HG03354 (cell line): ENCODE measurements at regions not wholly inside any gene's neighbourhood (a gene's known extent, or its start where the extent isn't known, plus 50 kb on each side); places are given as distances from the start of the nearest gene placed in this dataset.
A peak's percentile ranks its signal among the peaks of the same experiment; 100 is the strongest.
"Not testable (repeated sequence)": the region's sequence is repeated elsewhere in the genome, so short reads cannot be mapped to it uniquely, and the experiment has no call there.

ENCODE experiments used
- ATAC-seq: cut with Tn5 transposase; IDR thresholded peaks from one replicate; pipeline ENCODE4 v1.9.1; 2021; ENCODE audit warnings: mild to moderate bottlenecking; ENCODE audit not compliant: unreplicated experiment, poor library complexity, severe bottlenecking

DNA sequence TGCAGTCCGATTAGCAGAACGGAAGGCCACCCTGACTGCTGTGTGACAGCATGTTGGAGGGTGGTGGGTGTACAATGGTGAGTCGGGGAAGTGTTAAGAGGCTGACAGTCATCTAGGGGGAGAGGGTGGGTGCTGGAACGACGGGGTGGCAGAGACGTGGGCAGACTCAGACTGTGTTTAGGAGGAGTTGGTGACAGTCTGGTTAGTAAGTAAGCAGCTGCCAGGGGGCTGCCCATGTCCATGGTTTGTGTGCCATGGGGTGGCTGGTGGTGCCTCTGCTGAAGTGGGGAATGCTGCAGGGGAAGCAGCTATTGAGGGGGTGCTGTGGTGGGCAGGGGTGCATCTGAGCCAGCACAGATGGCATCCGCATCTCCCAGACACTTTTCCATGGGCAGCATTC, 51.3 kb upstream of the BOD1 start:
- ATAC-seq = no peak

DNA sequence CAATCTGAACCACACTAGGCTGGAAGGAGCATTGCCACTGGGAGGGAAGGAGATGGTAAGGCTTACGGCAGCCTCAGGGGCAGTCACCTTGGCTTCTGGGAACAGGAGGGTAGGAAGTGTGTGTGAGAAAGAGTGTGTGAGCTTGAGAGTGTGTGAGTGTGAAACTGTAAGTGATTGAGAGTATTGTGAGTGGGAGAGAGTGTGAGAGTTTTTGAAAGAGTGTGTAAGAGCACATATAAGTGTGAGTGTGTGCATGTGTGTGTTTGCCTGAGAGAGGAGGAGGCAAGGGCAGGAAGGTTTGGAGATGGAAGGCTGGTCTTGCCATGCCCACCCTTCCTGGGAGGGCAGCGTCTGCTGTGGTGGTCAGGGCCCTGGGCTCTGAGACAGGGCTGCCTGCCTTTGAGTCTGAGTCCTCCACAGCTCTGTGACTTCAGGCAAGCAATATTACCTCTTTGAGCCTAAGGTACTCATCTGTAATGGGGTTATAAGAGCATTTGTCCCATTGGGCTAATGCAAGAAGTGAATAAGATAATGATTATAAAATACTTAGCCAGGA, 51.9 kb upstream of the BOD1 start:
- no peak for ATAC-seq

DNA sequence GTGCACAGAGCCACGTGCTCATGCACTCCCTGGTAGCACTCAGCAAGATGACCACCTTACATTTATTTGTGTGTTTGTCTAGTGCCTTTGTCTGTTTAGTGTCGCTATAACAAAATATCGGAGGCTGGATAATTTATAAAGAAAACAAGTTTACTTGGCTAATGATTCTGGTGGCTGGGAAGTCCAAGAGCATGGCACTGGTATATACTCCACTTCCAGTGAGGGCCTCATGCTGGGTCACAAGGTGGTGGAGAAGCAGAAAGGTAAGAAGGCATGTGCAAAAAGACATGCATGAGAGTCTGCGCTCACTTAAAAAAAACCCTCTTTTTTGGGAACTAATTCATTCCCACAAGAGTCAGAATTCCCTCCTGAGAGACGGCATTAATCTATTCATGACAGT, 52.5 kb upstream of the BOD1 start:
- no peak for ATAC-seq

DNA sequence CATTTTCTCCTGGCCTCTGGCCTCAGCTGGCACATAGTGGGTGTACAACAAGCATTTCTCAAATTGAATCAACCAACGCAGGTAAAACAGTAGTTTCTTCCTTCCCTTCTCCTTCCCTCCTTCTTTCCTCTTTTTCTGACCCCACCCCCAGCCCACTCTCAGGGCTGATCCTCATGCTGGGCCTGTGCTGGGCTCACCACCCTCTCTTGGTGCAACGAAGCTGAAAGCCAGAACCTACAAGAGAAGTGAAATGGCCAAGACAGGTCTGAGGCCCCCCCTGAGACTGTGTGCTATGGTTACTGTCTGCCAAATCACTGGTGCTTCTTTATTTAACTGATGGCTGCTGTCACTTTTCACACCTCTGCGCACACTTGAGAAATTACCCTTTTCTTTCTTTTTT, 53.0 kb upstream of the BOD1 start:
- ATAC-seq = no peak

DNA sequence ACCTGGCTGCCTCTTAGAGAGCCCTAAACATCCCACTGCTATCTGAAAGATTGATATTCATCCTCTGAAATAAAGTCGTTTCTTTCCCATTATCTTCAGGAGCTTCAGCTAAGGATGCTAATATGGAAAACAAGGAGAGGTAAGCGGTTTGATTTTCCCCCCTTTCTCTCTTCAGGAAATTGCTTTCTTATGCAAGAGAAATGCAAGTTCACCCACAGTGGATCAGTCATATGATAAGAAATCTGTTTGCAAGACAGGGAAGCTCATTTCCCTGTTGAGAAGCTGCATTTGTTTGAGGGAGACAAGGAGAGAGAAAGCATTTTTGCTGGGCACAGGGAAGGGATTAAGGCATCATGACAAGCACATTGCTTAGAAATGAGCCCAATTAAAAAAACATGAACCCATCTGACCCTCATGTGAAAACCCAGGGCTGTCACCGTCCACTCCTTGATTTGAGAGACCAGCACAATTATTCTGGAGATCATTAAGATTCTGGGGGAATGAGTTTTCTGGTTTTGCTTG, 53.7 kb upstream of the BOD1 start:
- ATAC-seq = no peak

DNA sequence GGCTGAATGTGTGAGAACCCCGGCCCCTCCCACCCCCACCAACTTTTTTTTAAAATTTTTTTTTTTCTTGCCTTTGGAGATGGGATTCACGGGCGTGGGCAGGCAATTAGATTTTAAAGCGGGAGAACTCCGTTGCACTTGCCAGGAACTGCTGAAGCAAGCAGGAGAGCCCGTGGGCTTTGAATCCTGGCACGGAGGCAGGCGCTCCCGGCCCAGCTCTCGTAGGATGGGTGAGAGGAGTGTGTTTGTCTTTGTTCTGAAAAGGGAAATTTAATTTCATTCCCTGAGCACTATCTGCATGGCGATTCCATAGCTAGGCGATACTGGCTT, 54.3 kb upstream of the BOD1 start:
- ATAC-seq = no peak

DNA sequence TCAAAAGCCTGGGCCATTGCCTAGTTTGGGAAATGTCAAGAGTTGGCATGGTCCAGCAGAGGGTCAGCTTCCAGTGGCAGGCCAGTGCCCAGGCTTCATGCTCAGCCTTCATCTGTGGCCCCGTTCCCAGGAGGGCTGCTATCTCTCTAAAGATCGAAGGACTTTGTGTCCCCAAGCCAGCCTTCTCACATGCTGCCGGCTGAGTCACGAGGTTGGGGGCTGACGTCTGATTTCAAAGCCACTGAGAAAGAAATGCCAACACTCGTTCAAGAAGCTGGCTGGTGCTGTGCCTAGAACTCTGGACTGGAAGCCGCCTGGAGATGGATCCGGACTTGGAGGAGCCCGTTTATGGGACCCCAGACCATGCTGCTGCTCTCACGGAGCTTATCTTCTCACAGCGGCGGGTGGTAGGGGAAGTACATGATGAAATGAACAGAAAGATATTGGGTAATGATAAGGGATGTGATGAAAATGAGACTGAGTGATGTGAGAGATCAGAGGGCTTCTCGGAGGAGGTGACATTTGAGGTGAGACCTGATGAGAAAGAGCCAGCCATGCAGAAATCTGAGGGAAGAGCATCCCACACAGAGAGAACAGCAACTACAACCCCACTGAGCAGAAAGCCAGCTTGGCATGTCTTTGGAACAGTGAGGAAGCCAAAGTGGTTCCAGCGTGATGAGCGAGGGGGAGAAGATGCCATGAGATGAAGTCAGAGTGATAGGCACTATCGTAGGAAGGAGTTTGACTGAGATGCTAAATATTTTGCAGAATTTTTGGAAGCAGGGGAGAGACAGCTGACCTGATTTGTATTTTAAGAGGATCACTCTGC, 54.9 kb upstream of the BOD1 start:
- no peak for ATAC-seq

DNA sequence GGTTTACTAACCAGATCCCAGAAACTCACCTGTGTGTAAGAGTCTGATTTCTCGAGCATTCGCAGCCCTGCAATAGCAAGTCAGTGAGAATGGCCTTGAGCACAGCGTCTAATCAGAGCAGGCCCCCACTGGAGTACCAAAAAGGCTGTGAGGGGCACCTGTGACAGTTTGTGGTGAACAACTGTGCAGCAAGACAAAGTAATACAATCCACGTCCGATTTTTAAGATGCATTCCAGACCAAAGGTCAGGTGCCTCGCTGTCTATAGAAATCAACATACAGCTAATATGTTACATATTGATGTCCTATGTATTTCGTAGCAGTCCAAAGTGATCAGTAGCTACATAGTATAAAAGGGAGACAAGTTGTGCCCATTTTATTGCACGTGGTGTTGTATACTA, 55.7 kb upstream of the BOD1 start:
- ATAC-seq = no peak

DNA sequence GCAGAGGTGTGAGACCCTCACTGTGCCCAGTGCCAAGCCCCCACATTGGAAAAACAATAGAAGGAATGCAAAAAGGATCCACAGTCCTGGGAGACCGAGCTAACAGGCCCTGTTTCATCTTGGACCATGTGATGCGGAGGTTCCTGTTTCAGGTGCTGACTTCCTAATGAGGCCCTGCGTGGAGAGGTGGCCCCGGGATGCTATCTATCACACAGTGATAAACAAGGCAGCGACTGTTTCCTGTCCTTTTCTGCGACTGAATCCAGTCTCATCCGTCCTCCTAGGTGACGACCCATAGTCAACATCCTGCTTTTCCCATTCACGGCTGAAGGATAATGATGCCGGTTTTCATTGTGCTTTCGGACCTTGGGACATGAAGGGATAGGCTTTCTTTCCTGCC, 56.4 kb upstream of the BOD1 start:
- ATAC-seq = no peak

DNA sequence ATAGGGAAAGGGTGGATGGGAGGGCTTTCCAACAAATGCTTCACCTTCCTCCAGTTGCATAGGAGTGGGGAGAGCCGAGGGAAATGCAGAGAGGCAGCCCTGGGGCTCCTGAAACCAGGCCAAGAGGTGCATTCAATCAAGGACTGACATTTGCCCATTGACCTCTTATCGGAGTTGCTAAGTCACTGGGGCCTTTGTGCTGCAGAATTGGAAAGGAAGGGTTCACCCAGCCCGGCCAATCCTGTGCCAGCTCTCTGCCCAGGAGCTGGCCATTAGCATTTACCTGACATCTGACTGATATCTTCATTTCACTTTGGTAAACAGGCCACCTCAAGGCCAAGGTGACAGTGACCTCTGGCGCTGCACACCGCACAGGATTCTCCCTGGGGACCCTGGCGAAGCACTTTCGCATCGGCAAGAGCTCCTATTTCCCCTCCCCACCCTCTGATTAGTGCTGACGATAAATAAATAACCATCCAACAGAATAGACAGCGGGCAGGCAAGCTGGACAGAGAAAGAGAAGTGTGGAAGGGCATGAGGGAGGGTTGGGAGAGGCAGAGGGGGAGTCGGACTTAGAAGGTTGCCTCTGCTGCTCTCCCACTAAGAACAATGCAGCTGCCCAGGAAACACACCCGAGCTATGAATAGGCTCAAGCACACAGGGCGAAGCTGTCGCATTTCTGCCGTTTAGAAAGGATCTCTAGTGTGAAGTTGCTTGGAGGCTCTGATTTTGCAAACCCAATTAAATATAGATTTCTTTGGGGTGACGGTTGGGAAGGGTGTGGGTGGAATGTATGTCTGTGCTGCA, 57.0 kb upstream of the BOD1 start:
- no peak for ATAC-seq

DNA sequence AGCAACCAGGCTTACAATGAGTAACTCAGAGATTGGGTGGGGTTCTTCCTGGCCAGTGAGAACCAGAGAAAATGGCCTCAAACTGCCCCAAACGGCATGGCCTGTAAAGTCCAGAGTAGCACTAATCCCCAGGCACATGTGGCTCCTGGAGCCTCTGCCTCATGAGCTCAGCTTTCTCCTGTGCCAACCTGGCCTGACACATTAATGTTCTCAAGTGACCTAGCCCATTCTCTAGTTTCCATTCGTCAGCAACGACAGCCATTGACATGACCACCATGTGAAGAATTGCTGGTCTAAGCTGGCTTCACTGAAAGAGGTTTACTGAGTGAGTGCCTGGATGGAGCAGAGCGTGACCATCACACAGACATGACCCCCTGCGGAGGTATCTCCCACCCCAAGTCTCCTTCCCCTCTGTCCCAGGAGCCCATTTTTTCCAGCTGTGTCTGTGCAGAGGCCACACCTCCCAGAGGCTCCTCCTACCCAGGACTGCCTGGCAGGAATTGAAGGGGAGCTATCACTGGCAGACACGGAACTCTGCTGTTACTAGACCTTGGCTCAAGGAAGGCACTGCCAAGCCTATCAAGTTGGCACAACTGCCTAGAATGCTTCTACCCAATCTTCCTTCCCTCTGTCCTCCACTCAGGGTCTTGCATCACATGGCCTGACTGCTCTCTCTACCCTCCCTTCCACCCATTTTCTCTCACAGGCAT, 59.0 kb upstream of the BOD1 start:
- ATAC-seq = no peak

DNA sequence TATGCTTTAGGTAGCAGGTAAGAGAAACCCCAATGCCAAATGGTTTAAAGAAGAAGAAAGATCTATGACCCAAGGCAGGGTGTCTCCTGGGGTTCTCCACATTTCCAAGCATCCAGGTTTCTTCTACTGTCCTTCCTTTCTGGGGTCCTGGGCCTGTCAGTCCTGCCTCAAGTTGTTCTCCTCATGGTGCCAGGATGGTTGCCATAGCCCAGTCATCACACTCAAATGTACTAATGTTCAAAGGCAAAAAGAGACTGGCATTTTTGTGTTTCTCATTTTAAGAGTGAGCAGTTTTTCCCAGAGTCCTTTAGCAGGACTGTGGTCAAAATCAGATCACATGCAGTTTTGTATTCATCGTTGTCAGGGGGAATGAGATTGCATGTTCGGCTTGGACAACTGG, 59.9 kb upstream of the BOD1 start:
- ATAC-seq = no peak

DNA sequence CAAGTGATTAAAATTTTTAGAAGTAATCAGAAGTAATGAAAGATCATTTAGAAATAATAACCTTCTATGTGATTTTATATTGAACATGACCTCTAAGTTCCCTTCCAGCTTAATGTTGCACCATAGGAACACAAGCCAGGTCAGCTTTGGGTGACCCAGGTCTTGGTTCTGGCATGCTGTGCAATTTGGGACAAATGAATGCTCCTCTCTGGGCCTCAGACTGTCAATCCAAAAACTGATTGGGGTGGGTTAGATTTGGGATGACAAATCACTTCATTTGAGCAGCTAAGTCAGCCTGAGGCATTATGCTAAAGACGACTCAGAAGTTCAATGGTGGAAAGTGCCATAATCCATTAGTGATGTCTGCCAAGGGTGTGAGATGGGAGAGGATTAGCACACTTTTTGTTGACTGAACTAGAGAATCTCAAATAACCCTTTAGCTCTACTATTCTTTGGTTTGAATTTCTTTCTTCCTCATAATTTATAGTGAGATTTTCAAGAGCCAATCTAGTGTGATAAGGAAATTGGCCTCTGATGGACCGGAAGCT, 60.7 kb upstream of the BOD1 start:
- ATAC-seq = no peak

DNA sequence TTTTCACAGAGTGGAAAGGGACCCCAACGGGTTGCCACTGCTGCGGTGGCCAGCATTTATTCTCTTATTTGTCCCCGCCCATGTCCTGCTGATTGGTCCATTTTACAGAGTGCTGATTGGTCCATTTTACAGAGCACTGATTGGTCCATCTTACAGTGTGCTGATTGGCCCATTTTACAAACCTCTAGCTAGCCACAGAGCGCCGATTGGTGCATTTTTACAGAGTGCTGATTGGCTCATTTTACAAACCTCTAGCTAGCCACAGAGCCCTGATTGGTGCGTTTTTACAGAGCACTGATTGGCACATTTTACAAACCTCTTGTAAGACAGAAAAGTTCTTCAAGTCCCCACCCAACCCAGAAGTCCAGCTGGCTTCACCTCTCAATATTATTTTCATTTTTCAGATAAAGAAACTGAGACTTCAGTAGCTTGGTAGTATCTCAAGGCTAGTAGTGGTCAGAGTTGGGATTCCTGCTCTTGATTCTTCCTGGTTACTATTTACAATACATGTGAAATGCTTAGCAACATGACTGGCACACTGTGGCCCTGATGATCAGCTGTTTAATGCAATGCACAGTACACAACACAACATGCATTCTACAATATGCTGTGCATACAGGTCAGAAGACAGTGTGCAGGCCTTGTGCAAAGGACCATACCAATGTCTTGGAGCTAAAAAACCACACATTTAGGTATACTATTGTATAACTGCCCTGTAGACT, 63.6 kb upstream of the BOD1 start:
- peak; percentile 82 for ATAC-seq

DNA sequence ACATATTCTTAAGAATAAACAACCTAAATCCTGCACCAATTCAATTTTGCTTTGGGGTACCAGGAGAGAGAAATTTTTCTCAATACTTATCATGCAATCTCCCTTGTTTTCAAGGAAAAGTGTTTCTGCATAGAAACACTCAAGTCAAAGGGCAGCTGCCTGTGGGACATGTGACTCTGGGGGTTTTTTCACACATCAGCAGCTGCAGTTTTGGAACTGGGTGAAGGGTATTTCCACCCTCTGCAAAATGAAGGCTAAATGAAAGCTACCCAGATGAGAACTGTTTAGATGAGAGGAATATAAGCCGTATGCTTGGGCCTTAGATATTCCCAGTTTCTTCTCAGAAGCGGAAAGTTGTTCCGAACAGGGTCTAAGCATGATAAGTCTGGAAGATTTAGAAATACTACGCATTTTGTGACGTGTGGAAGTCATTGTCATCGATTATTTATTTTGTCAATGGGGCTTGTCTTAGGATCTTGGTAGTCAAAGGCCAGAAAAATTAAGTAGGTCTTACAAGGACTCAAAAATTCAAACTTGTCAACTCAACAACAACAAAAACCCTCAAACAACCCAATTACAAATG, 64.3 kb upstream of the BOD1 start:
- ATAC-seq = peak; percentile 80

DNA sequence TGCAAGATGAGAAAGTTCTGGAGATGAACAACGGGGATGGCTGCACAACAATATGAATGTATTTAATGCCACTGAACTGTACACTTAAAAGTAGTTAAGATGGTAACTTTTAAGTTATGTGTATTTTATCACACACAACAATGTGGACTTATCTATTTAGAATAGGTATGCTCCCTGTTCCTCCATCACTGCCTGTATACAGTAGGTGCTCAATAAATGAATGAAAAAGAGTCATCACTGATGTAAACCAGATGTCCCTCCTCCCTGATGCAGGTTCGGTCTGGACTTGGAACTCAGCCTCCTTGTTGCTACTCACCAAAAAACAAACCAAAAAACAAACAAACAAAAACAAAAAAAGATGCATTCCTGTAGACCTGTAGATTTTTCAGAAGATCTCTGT, 65.9 kb upstream of the BOD1 start:
- no peak for ATAC-seq

DNA sequence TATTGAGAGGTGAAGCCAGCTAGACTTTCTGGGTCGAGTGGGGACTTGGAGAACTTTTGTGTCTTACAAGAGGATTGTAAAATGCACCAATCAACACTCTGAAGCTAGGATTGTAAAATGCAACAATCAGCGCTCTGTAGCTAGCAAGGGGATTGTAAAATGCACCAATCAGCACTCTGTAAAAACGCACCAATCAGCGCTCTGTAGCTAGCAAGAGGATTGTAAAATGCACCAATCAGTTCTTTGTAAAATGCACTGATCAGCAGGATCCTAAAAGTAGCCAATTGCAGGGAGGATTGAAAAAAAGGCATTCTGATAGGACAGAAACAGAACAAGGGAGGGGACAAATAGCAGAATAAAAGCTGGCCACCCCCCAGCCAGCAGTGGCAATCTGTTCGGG, 68.1 kb upstream of the BOD1 start:
- ATAC-seq = not testable (repeated sequence)

DNA sequence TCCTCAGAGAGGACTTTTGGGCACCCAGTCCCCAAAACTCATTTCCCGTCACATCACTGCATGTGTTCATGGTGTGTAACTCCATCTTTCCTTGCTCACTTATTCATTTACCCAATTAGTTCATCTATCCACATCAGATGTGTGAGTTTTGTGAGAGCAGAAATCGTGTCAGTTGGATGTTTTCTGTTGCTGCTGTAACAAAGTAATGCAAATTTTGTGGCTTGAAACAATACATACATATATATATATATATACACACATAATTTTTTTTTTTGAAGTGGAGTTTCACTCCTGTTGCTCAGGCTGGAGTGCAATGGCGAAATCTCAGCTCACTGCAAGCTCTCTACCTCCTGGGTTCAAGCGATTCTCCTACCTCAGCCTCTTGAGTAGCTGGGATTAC, 70.5 kb upstream of the BOD1 start:
- ATAC-seq = no peak

DNA sequence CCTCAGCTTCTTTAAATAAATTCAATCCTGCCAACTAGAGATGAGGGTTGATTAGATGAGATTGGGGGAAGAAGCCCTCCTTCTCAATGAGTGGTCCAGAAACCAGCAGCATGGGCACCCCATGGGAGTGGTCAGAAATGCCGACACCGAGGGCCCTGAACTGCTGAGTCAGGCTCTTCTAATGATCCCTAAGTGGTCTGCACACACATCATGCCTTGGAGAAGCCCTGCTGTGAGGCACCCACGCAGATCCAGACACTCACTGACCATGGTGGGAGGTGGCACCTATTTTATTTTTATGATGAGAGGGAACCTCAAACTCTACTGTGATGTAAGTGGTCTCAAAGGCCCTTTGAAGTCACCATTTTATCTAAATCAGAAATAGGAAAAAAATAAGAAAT, 72.3 kb upstream of the BOD1 start:
- ATAC-seq = no peak
